ENCODE measurements at regions not wholly inside any gene's neighbourhood (a gene's known extent, or its start where the extent isn't known, plus 50 kb on each side); places are given as distances from the start of the nearest gene placed in this dataset.

GRCh38 chr22:48642550-48642949 is 1185.1 kb downstream of the BRD1 start:
- no peak for TF ChIP-seq CTCF (IDR thresholded peaks at IDR 0.05)
- TF ChIP-seq POLR2A (IDR thresholded peaks at IDR 0.05) = no peak

Measured in adrenal gland (tissue), 5 donors.